ENCODE measurements at regions not wholly inside any gene's neighbourhood (a gene's known extent, or its start where the extent isn't known, plus 50 kb on each side); places are given as distances from the start of the nearest gene placed in this dataset.
"Not testable (repeated sequence)": the region's sequence is repeated elsewhere in the genome, so short reads cannot be mapped to it uniquely, and the experiment has no call there.

DNA sequence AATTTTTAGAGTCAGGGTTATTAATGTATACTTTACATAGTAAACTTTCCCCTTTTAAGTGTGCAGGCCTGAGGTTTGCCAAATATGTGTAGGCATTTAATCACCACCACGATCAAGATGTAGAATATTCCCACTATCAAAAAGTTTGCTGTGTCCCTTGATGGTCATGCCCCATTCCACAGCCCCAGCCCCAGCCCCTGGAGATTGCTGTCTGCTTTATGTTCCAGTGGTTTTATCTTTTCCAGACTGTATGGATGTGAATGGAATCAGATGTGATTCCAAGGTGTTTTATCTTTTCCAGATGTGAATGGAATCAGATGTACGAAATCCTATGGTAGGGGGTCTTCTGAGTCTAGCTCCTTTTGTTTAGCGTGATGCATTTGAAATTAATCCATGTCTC lies 93.1 kb upstream of the B3GAT1 start:
- DNase-seq: no peak

- no peak for DNase-seq
Measured at GRCh38 chr11:134504146-134504905, 92.3 kb upstream of the B3GAT1 start.

DNA sequence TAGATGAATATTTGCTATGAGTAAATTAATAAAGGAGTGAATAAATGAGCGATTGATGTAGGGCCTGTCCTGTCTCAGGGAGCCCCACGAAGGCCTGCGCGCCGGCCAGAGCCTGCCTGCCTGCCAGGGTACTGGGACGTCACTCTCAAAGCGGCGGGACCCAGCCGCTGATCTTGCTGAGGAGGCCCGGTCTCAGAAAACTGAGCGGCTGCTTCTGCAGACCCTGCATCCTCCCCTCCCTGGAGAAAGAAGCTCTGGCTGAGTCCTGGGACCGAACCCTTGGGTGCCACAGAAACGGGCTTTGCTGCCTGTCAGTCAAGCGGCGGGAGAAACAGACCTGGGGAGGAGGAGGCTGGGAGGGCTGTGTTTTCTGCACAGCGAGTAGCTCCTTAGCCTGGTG lies 91.6 kb upstream of the B3GAT1 start:
- DNase-seq: no peak

DNA sequence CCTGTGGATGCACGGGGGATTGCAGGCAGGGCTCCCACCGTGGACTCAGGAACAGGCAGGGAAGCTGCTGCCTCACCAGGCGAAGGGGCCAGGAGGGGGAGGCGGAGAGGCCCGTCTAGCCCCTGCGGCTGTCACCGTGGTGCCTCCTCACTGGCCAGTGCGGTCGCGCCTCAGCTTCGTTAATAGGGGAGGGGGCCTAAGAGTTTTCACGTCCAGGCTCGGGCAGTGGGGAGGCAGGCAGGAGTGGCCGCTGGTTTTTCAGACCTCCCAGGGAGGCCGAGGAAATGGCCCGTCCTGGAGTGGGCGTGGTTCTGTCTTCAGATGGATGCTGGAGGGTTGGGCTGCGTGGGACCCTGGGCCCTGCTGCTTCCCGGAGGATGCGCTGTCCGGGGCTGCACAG lies 91.1 kb upstream of the B3GAT1 start:
- DNase-seq: no peak

GRCh38 chr11:134502153-134502550 lies 90.1 kb upstream of the B3GAT1 start:
- no peak for DNase-seq

- no peak for DNase-seq
Measured at GRCh38 chr11:134501406-134502152, 89.5 kb upstream of the B3GAT1 start.

- DNase-seq: no peak
Measured at GRCh38 chr11:134500621-134501020, 88.6 kb upstream of the B3GAT1 start.

DNA sequence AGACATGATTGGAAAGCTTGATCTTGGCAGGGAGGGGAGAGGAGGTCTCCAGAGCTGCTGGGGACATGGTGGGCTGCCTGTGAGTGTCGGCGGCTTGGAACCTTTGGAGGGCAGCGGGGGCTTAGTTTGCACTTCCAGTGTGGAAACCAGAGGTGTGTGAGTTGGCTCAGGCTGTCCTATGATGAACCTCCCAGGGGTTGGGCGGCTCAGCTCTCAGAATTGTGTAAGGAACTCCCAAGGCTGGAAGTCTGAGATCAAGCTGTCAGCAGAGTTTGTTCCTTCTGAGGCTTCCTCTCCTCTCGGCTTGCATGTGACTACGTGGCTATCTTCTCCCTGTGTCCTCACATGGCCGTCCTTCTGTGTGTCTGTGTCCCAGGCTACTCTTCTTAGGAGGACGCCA lies 87.9 kb upstream of the B3GAT1 start:
- DNase-seq: no peak

GRCh38 chr11:134498326-134499139 lies 86.5 kb upstream of the B3GAT1 start:
- peak; percentile 62 for DNase-seq

- peak; percentile 92 for DNase-seq
Measured at GRCh38 chr11:134497586-134497985, 85.5 kb upstream of the B3GAT1 start.

DNA sequence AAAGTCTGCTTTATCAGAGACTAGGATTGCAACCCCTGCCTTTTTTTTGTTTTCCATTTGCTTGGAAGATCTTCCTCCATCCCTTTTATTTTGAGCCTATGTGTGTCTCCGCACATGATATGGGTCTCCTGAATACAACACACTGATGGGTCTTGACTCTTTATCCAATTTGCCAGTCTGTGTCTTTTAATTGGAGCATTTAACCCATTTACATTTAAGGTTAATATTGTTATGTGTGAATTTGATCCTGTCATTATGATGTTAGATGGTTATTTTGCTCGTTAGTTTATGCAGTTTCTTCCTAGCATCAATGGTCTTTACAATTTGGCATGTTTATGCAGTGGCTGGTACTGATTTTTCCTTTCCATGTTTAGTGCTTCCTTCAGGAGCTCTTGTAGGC lies 84.0 kb upstream of the B3GAT1 start:
- not testable (repeated sequence) for DNase-seq

GRCh38 chr11:134494395-134494794 lies 82.4 kb upstream of the B3GAT1 start:
- DNase-seq: not testable (repeated sequence)

DNA sequence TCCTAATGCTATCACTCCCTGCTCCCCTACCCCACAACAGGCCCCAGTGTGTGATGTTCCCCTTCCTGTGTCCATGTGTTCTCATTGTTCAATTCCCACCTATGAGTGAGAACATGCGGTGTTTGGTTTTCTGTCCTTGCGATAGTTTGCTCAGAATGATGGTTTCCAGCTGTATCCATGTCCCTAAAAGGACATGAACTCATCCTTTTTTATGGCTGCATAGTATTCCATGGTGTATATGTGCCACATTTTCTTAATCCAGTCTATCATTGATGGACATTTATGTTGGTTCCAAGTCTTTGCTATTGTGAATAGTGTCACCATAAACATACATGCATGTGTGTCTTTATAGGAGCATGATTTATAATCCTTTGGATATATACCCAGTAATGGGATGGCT lies 80.4 kb upstream of the B3GAT1 start:
- DNase-seq: not testable (repeated sequence)

DNA sequence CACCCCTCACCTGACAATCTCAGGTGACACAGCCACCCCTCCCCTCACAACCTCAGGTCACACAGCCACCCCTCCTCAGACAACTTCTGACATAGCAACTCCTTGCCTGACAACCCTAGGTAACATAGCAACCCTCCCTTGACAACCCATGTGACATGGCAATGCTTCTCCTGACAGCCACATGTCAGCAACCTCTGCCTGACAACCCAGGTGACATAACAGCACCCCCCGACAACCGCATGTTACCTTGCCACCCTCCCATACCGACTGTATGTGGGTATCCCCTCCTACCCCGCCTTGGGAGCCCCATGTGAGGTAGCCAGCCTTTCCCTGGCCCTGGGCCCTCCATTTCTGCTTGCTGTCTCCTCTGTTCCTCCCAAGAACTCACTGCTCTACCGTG lies 77.7 kb upstream of the B3GAT1 start:
- DNase-seq: no peak

DNA sequence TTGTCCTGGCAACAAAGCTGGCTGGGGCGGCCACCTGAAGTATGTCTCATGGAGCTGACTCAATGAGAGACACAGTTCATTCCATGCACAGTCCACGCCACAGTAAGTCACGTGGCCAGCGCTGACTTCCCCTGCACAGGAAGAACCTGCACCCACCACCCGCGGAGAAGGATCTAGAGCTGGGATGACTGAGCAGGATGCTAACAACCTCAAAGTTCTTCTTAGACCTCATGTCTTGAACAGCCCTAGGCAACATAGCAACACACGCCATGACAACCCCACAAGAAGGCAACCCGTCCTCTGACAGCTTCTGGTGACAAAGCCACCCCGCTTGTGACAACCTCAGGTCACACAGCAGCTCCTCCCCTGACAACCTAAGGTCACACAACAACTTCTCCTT lies 76.9 kb upstream of the B3GAT1 start:
- no peak for DNase-seq

DNA sequence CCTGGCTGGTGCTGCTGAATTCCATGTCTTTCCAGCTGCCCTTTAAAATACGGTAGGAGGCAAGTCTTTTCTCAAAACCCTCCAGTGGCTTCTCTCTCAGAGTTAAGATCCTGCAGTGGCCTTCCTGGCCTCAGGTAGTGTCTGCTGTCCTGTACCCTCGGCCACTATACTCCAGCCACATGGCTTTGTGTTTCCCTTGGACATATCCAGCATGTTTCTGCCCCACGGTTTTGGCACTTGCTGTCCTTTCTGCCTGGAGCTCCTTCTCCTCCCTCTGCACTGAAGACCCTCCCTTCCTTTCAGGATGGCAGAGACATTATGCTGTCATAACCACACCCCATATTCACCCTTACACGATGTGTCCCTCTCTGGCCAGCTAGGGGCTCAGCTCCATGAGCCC lies 76.5 kb upstream of the B3GAT1 start:
- DNase-seq: no peak

DNA sequence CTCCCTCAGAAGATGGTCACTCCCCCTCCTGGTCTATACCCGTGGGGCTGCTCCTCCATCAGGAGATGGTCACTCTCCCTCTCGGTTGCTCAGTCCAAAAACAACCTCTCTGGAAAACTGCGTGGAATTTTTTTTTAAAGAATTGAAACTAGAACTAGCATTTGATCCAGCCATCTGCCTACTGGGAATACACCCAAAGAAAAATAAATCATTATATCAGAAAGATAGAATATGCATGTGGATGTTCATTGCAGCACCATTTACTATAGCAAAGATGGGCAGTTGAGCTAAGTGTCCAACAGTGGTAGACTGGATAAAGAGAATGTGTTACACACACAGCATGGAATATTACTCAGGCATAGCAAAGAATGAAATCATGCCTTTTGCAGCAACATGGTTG lies 75.7 kb upstream of the B3GAT1 start:
- no peak for DNase-seq

DNA sequence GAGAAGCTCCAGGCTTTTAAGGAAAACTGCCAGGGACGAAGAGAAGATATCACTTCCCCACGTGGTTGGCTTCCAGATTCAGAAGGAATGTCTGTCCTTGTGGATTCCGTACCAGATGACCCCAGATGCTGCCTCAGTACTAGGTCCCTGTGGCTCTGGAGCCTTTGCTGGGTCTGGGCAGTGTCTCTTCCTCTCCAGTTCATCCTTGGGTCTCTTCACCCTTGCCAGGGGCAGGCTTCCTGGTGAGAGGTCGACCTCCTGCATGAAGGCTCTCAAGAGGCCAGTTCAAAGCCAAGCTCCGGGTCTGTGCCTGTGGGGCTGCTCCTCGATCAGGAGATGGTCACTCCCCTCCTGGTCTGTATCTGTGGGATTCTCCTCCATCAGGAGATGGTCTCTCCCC lies 74.7 kb upstream of the B3GAT1 start:
- DNase-seq: no peak

DNA sequence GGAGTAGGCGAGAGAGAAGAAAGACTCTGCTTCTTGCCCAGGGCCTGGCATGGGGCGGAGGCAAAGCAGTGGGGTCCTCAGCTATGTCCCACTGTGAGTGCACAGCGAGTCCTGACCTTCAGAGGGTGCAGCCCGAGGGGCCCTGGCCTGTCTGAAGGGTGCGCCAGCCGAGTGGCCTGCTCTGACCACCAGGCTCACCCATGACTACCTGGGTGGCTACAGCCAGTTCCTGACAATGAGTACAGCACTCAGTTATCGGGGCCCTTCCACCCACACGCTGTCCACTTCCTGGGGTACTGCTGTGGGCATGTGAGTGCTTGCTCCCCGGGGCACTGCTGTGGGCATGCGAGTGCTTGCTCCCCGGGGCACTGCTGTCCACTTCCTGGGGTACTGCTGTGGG lies 74.1 kb upstream of the B3GAT1 start:
- no peak for DNase-seq

DNA sequence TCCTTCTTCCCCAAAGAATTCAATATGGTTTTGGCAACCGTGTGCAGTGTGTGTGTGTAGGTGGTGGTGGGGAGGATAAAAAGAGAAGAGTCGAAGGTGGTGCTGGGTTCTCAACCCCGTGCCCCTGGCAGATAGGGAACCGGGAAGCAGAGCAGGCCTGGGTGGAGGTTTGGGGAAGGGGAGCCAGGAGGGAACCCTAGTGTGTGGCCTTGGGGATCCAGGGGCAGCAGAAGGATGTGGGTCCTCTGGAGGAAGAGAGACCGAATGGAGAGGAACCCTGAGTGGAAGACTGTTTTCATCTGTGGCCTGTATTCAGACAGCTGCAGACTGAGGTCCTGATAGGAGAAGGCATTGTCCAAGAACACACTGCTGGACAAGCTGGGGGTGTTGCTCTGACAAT lies 73.3 kb upstream of the B3GAT1 start:
- no peak for DNase-seq

- DNase-seq: no peak
Measured at GRCh38 chr11:134483857-134484256, 71.8 kb upstream of the B3GAT1 start.

DNA sequence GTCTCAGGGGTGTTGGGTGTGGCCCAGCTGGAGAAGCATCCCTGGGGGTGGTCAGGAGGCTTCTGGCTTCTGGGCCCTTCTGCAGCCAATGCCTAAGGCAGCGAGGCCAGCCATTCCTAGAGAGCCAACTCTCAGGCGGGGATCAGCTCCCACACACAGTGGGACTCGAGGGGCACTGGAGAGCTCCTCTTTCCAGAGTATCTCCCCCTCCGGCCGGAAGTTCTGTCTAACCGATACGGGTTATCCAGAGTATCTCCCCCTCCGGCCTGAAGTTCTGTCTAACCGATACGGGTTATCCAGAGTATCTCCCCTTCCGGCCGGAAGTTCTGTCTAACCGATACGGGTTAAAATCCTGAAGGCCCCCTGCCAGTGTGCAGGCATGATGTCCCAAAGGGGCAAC lies 71.2 kb upstream of the B3GAT1 start:
- no peak for DNase-seq

DNA sequence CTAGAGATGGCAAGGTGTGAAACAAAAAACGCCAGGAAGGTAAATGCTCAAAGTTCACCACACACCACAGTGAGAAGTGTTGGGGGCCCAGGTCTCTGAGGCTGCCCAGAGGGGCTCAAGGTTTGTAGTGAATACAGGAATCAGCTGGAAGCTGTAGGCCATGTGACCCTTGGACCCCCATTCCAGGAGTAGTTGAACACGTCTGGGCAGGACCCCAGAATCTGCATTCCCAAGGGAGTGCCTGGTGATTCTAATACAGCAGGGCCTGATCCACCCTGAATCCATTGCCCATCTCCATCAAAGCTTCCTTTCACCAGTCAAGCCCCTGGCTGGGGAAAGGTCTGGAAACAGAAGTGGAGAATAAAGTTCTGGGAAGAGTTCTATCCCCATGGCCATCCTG lies 70.8 kb upstream of the B3GAT1 start:
- DNase-seq: no peak

All from NCI-H345 (cell line).